MCF 10A (cell line): ENCODE measurements at regions not wholly inside any gene's neighbourhood (a gene's known extent, or its start where the extent isn't known, plus 50 kb on each side); places are given as distances from the start of the nearest gene placed in this dataset.

Experiments
- BruUV-seq: library from RNA; stranded (reverse); fragments of 400-500 nt; replicated peaks from 2 replicates; lab custom pipeline; 2021; lab: Mats Ljungman, UMichigan
- CTCF ChIA-PET: fragments of 300-600 bp; sonication (Branson Sonifier 250); formaldehyde crosslinking; extraction: SDS; loops from one replicate; lab custom pipeline; 2021; ENCODE audit warnings: antibody characterized with exemption, inconsistent platforms; lab: Yijun Ruan, JAX
- POLR2A ChIA-PET: fragments of 300-600, 350-650 bp; sonication (Branson Sonifier 250); formaldehyde crosslinking; extraction: SDS; loops from one replicate; lab custom pipeline; 2020; ENCODE audit warnings: antibody characterized with exemption, inconsistent platforms; lab: Yijun Ruan, JAX
- DNase-seq: peaks from one replicate; pipeline ENCODE4 v3.0.0-alpha.2; 2018; ENCODE audit not compliant: unreplicated experiment
- H3K27ac Mint-ChIP-seq: one replicate; pipeline ENCODE4 v1.8.0; 2022; ENCODE audit warnings: mild to moderate bottlenecking, low read depth, mixed read lengths; ENCODE audit not compliant: unreplicated experiment
- H3K27me3 Mint-ChIP-seq: one replicate; pipeline ENCODE4 v1.8.0; 2022; ENCODE audit warnings: mixed read lengths; ENCODE audit not compliant: insufficient read depth, unreplicated experiment
- H3K36me3 Mint-ChIP-seq: one replicate; pipeline ENCODE4 v1.8.0; 2022; ENCODE audit warnings: mild to moderate bottlenecking, moderate library complexity, mixed read lengths; ENCODE audit not compliant: insufficient read depth, unreplicated experiment
- H3K4me1 Mint-ChIP-seq: one replicate; pipeline ENCODE4 v1.8.0; 2022; ENCODE audit warnings: mixed read lengths; ENCODE audit not compliant: insufficient read depth, unreplicated experiment
- H3K4me3 Mint-ChIP-seq: one replicate; pipeline ENCODE4 v1.8.0; 2022; ENCODE audit warnings: mild to moderate bottlenecking, moderate library complexity, mixed read lengths; ENCODE audit not compliant: unreplicated experiment
- H3K9me3 Mint-ChIP-seq: one replicate; pipeline ENCODE4 v1.8.0; 2022; ENCODE audit warnings: mixed read lengths; ENCODE audit not compliant: unreplicated experiment
- CTCF ChIP-seq: fragments of 200-600 bp; IDR thresholded peaks from one replicate; pipeline ENCODE4 v1.8.0; 2022; ENCODE audit warnings: antibody characterized with exemption, mild to moderate bottlenecking; ENCODE audit not compliant: unreplicated experiment
- intact Hi-C: fragments of 100-400 bp; cut with micrococcal nuclease; formaldehyde crosslinking; loops from 2 replicates; pipeline ENCODE4 v1.14.1; 2022

DNA sequence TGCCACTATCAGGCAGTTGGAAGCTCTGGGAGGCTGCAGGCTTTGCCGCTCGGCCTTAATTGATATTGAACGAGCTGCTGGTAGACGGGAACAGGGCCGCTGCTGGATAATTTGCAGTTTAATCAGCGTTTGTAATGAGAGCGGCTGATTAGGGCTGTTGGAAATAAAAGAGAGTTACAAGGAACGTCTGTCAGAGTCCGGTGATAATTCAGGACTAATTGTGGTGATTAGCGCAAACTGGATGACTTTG, 68.2 kb upstream of the TBCA start:
- no TSS peak for BruUV-seq
- intact Hi-C loops = no loop called here
- ChIA-PET CTCF (interaction anchor here (0.8 kb wide), 1 partner anchor 11 kb away, joined by 4 read pairs; no protein-coding TSS in a partner anchor), POLR2A (no interaction called here)
- H3K36me3 Mint-ChIP-seq = no peaks in the 10 kb centered on the region
- no peak overlapping the region for H3K4me3 Mint-ChIP-seq
- no peak for TF ChIP-seq CTCF
- H3K9me3 Mint-ChIP-seq = no peaks in the 10 kb centered on the region
- H3K27ac Mint-ChIP-seq = no peak overlapping the region
- no peaks in the 10 kb centered on the region for H3K27me3 Mint-ChIP-seq
- DNase-seq = no peak
- H3K4me1 Mint-ChIP-seq = peaks cover 12% of the 10 kb centered on the region

DNA sequence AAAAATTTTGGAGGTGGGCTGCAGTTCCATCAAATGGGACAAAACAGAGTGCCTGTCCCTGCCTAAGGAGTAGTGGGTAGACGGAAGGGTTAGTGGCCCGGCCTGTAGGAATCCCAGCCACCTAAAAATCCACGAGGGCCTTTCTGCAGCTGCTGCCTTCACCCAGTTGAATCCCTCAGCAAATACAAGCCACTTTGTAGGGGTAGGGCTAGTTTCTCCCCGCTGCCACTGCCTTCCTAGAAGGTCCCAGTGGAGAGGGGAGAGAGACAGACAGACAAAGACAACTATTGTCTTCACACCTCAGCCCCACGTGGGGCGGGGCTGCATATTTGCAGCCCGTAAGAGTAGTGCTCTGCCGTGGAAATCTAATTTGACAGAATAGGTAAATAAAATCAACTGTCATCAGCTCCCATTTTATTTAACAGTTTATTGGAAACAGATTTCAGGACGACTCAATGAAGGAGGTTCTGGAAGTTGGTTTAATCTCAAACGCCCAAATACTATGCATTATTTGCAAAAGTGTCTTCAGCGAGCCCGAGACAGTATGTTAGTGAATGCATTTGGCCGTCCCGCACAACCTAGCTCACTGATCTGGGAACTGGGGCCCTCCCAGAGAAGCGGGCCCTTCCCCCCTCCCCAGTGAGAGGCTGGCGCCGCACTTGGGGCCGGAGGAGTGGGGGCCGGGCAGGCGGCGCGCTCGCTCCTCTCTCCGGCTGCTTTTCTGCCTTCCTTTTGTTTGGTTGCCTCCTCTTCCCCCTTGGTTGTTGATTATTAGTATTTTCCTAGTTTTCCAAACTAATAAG, 67.6 kb upstream of the TBCA start:
- CTCF ChIA-PET = interaction anchor here (0.8 kb wide), 1 partner anchor 10 kb away, joined by 4 read pairs; no protein-coding TSS in a partner anchor
- H3K27ac Mint-ChIP-seq = no peak overlapping the region

DNA sequence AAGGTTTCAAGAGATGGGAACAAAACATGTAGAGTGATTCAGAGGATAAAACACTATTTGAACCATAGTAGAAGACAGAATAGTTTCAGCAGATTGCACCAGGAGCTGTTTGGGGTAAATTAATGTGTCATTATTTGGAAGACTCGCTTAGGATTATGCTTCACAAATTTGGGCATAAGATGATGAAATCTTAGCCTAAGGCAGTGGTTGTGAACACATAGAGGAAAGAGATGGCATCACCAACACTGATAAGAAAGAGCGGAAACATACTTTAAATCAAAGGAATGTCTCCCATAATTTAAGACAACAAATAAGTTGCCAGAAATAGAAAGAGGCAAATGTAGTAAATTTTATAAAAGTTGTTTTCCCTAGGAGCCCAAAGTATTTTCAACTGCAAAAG, 66.1 kb upstream of the TBCA start:
- ChIA-PET CTCF (no interaction called here), POLR2A (interaction anchor here (0.6 kb wide), 1 partner anchor 433 kb away, joined by 3 read pairs; no protein-coding TSS in a partner anchor)
- H3K36me3 Mint-ChIP-seq = no peaks in the 10 kb centered on the region
- peak overlapping the region; percentile 49 for H3K27ac Mint-ChIP-seq
- H3K4me1 Mint-ChIP-seq = peaks cover 12% of the 10 kb centered on the region
- no peak for TF ChIP-seq CTCF
- peak; percentile 54 for DNase-seq
- no peaks in the 10 kb centered on the region for H3K9me3 Mint-ChIP-seq
- BruUV-seq = no TSS peak
- H3K27me3 Mint-ChIP-seq = no peaks in the 10 kb centered on the region
- intact Hi-C loops = no loop called here
- H3K4me3 Mint-ChIP-seq = no peak overlapping the region

More for the DNA sequence above, 67.6 kb upstream of the TBCA start:
- Mint-ChIP-seq H3K4me1 (peaks cover 12% of the 10 kb centered on the region), H3K9me3 (no peaks in the 10 kb centered on the region), H3K4me3 (no peak overlapping the region), H3K36me3 (no peaks in the 10 kb centered on the region), H3K27me3 (no peaks in the 10 kb centered on the region)
- intact Hi-C loops = no loop called here
- POLR2A ChIA-PET = no interaction called here
- DNase-seq = no peak
- TF ChIP-seq CTCF = no peak
- no TSS peak for BruUV-seq

DNA sequence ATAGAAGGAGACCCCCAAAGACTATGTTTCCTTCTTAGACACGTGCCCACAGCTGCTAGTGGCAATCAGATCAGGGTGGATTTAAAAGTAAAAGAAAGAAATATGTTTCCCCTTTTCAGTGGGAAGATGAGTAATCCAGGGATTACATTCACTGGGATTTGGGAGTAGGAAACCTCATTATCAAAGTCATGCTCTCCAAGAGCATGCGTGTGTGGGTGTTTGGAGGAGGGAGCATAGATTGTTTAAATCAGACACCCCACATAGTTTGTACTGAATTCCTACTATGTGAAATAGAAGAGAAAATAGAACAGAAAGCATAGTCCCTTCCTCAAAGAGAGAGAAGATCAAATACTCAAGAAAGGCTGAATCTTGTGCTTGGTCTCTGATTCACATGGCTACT, 65.5 kb upstream of the TBCA start:
- H3K9me3 Mint-ChIP-seq = no peaks in the 10 kb centered on the region
- peaks cover 12% of the 10 kb centered on the region for H3K4me1 Mint-ChIP-seq
- no peak overlapping the region for H3K4me3 Mint-ChIP-seq
- TSS peak; percentile 76 for BruUV-seq
- H3K27me3 Mint-ChIP-seq = no peaks in the 10 kb centered on the region
- peak overlapping the region; percentile 49 for H3K27ac Mint-ChIP-seq
- no peaks in the 10 kb centered on the region for H3K36me3 Mint-ChIP-seq
- POLR2A ChIA-PET = no interaction called here
- intact Hi-C loops = no loop called here
- no peak for TF ChIP-seq CTCF
- DNase-seq = no peak
- CTCF ChIA-PET = no interaction called here
